Jurkat, Clone E6-1 (cell line): ENCODE measurements at regions not wholly inside any gene's neighbourhood (a gene's known extent, or its start where the extent isn't known, plus 50 kb on each side); places are given as distances from the start of the nearest gene placed in this dataset.

ENCODE experiments used
- DNase-seq: peaks from one replicate; pipeline ENCODE4 v3.0.0-alpha.2; 2011; ENCODE audit warnings: low read depth, low spot score
- H3K4me3 ChIP-seq: 2 replicates; pipeline ENCODE4 v1.5.1; 2011; ENCODE audit warnings: mild to moderate bottlenecking, low read length, control low read depth, moderate library complexity

DNA sequence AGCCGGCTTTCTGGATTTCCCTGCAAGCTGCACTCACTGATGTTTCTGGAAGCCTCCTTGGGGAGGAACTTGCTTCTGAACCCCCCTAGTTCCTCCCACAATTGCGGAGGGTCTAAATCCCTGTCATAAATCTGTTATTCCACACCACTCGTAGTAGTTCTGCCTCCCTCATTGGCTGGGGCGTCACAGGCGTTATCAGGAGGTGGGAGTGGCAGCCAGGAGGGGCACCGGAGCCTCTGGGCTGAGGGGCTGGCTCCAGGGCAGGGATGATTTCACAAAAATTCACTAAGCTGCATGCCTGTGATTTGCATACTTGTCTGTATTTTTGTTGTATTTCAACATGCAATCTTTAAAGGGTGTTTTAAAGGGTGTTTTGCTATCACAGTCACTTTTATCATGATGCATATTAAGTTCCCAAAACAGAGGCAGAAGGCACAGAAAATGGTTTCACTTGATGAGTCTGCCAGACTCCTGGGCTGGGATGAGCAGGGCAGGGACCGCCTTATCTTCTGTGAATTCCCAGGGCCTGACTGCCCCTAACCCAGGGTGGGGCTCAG lies 176.2 kb upstream of the FOXF1 start:
- no peak overlapping the region for H3K4me3 ChIP-seq
- no peak for DNase-seq

DNA sequence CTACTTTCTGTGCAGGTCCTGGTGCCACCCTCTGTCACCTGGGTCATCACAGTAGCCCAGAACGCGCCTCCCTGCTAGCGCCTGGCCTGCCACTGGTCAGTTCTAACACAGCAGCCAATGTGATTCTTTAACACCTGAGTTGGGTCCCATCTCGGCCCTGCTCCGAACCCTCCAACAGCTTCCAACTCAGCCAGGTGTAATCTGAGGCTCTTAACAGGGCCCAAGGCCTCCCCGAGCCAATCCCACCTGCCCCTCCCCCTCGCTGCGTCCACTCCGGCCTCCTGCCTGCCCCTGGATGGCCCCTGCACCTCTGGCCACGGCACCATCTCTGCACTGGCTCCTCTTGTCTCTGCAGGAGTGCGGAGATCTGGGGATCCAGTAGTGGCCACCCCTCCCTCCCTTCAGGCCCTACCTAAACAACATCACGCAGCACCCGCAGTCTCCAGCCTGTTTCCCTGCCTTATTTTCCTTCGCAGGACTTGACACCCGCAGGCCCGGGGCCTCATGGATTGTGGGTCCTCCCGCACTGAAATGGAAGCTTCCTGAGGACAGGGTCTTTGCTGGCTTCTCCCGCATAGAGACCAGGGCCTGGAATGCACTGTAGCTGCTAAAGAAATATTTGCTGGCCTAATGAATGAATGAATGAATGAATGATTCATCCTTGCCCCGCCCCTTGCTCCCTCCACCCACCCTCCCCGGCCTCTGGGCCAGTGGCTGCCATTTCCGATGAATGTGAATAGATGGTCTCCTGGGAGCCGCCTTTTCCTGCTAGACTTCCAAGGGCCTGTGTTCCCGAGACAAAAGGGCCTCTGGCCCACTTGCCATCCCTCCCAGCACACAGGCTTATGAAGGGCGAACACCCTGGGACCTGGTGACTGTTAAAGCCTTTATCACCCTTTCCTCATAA lies 174.8 kb upstream of the FOXF1 start:
- H3K4me3 ChIP-seq = no peak overlapping the region
- no peak for DNase-seq

GRCh38 chr16:86337138-86337537 lies 173.2 kb upstream of the FOXF1 start:
- no peak overlapping the region for H3K4me3 ChIP-seq
- no peak for DNase-seq

- no peak overlapping the region for H3K4me3 ChIP-seq
- DNase-seq = no peak
These were observed 172.5 kb upstream of the FOXF1 start for GRCh38 chr16:86337581-86338402.

DNA sequence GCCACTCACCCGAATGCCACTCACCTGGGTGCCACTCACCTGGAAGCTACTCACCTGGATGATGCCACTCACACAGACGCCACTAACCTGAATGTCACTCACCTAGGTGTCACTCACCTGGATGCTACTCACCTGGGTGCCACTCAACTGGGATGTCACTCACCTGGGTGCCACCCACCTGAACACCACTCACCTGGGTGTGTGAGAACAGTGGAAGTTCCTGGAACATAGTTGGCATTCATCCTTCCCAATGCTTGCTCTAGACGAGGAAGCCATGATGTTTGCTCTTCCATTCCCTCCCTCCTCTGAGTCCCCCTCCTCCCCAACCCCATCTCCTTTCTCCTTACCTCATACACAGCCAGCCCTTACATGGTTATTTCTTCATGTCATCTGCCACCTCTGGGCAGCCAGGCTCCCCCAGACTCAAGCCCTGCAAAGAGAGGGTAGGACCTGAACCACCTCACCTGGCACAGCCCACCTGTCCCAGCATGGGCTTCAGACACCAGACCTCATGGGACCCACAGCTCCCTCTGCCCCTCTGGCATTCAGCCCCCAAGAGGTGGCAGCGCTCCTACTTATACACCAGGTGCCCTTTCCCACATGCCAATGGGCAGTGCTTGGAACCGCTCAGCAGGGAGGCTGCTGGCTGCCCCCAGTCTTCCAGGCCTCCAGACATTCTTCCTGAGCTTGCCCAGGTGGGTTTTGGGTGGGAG lies 171.8 kb upstream of the FOXF1 start:
- H3K4me3 ChIP-seq = no peak overlapping the region
- DNase-seq = no peak

DNA sequence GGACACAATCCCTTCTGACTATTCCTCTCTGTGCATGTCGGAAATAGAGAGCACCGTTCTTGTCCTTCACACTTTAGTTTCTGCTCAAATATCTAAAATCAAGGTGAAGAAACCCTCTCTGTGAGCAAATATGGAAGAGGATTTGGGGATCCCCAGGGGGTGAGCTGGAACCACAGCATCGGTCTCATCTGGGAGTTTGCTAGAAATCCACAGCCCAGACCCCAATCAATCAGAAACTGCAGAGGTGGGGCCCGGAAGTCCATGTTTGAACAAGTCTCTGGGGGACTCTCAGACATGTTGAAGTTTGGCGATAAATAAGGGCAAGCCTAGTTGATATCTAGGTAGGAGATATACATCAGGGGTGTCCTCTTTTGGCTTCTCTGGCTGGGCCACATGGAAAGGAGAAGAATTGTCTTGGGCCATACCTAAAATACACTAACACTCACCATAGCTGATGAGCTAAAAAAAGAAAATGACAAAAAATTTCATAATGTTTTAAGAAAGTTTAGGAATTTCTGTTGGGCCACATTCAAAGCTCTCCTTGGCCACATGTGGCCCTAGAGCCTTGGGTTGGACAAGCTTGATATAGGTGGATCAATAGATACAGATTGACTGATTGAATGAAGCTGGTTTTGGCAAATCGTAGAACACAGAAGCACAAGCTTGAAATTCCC lies 168.0 kb upstream of the FOXF1 start:
- H3K4me3 ChIP-seq = no peak overlapping the region
- no peak for DNase-seq

DNA sequence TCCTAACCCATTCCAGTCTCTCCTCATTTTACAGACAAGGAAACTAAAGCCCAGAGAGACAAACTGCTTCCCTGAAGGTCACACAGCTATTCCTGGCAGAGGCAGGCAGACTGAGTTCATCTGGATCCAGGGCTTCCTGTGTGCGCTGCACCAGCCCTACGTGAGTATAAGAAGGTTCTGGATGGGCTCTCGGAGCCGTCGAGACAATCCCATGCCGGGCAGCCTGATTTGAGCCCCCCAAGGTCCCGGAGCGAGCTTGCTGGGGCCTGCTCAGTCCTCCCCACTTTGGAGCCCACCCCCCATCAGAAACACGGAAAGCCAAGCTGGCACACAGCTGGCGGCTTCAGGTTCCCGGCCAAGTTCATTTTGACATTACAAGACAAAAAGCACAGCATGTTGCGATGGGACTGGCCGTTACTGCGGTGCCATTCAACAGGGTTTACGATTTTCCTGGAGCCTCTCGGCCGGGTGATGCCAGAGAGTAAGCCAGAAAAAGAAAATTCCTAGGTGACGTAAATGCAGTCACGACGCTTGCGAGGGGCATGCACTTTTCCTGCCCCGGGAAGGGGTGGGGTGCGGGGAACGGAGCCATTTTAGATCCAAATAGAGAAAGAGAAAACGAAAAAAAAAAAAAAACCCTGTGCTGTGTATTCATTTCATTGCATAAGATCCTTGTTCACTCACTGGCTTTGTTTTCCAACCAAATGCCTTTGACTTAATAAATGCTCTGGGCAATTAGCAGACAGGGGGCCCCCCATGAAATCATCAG lies 167.1 kb upstream of the FOXF1 start:
- H3K4me3 ChIP-seq = no peak overlapping the region
- DNase-seq = no peak

- DNase-seq = no peak
- H3K4me3 ChIP-seq = no peak overlapping the region
These were observed 166.3 kb upstream of the FOXF1 start for GRCh38 chr16:86343796-86344585.

DNA sequence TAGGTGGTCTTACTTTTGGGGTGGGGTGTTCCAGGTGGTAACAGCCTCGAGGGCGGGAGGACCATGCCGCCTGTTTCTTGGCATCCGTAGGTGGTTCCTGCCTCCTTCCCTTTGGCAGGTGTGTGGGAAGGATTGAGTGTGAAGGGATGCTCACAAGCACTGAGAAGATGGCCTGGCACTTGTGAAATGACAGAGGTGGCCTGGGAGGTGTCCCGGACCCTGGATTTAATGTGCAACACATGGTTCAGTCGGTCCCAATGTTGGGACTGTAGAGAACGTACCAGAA lies 165.8 kb upstream of the FOXF1 start:
- no peak for DNase-seq
- no peak overlapping the region for H3K4me3 ChIP-seq

DNA sequence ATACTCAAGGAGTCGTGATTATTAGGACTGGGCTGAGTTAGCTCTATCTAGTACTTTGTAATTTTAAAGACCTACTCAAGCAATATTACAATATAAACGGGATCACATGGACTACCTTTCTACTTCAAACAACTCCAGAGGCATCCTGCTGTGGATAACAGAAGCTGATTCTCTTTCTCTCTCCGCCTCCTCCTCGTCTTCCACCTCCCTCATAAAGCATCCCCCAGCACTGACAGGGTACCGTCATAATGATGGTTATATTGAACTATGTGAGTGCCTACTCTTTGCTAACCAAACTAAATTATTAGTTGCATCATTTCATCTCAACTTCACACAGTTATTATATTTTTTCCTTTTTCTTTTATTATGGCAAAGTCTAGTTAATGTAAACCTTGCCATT lies 165.4 kb upstream of the FOXF1 start:
- DNase-seq = no peak
- no peak overlapping the region for H3K4me3 ChIP-seq

- no peak overlapping the region for H3K4me3 ChIP-seq
These were observed 164.8 kb upstream of the FOXF1 start for GRCh38 chr16:86345516-86345915.

DNA sequence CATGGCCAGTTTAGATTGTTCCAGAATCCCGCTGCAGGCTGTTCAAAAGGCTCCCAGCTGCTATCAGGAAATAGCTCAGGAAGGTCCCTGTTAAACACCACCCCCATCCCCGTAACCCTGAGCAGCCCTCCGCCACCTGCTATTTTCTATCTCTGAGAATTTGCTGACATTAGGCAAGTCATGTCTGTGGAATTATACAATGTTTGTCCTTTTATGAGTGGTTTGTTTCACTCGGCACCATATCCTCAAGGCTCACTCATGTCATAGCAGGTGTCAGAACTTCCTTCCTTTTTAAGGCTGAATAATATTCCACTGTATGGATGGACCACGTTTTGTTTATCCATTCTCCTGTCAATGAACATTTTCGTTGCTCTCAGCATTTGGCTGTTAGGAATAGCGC lies 164.3 kb upstream of the FOXF1 start:
- DNase-seq = no peak

More at GRCh38 chr16:86345516-86345915, 164.8 kb upstream of the FOXF1 start:
- no peak for DNase-seq

DNA sequence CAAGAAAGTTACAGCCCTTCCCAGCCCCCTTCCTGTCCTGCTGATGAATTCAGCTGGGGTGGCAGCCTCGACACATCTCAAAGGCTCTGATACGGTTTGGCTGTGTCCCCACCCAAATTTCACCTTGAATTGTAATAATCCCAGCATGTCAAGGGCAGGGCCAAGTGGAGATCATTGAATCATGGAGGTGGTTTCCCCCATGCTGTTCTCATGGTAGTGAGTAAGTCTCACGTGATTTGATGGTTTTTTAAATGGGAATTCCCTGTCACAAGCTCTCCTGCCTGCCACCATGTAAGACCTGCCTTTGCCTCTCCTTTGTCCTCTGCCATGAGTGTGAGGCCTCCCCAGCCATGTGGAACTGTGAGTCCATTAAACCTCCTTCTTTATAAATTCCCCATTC lies 163.2 kb upstream of the FOXF1 start:
- H3K4me3 ChIP-seq = no peak overlapping the region
- DNase-seq = no peak

More for the DNA sequence above, 164.3 kb upstream of the FOXF1 start:
- H3K4me3 ChIP-seq = no peak overlapping the region

DNA sequence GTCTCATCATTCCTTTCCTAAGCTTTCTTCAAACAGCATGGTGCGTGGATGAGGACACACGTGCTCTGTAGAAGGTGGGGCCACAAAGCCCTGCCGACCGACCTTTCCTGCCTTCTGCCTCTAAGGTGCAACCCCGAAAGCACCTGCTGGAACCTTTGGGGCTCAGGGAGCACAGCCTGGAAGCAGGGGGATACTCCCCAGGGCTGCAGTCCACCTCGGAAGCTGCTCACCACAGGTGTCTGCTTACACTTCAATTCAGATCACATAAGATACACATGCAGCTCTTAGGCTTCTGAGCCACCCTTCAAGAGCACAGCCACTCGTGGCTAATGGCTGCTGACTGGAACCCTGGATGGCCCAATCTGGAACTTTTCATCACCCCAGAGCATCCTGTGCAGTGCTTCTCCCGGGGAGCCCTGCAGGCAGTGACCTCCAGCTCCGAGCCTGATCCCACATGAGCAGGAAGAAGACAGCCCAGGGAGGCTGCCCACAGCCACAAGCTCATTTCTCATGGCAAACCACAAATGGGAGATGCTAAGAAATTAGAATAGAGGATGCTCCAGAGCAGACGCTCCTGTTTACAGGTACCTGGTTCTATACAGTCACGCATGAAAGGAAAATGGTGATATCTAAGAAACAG lies 162.3 kb upstream of the FOXF1 start:
- DNase-seq = no peak
- H3K4me3 ChIP-seq = no peak overlapping the region

DNA sequence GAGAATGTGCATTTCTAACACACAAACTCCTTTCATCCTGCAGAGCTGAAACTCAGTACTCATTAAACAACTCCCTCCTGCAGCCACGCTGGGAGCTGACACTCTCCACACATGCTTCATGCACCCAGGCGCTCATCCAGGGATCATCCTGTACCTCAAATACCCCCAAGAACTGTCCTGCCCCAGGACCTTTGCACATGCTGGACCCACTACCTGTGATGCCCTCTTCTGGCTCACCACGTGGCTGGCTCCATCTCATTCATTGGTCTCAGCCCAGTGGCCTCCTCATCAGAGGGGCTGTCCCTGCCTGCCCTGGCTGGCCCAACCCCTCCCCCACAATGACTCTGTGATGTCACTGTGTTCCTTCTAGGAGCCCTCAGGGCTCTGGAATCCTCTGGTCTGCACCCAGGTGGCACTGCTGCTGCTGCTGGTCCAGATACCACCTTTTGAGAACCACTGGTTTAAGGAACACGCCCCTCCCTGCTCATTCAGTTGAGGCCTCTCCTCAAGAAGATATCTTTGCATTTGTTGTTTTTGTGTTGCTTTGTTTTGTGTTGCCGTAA lies 160.9 kb upstream of the FOXF1 start:
- DNase-seq = no peak
- no peak overlapping the region for H3K4me3 ChIP-seq

DNA sequence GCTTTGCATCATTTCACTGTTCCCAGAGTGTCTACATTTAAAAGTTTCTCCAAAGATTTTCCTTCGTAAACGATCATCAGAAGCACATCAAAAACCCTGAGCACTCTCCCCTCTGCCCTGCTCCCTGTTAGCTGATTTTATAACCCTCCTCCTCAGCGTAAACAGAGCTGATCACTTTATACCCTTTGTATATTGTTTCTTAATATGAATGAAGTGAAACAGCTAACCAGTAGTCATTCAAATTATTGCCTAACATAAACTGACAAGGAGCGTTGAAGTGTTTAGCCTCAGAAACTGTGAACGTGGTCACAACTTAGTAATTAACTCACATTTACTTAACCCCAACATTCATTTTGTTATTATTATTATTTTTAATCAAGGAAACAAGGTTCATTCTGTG lies 160.0 kb upstream of the FOXF1 start:
- no peak for DNase-seq
- no peak overlapping the region for H3K4me3 ChIP-seq
